HG02938 (cell line): ENCODE measurements at regions not wholly inside any gene's neighbourhood (a gene's known extent, or its start where the extent isn't known, plus 50 kb on each side); places are given as distances from the start of the nearest gene placed in this dataset.
"Not testable (repeated sequence)": the region's sequence is repeated elsewhere in the genome, so short reads cannot be mapped to it uniquely, and the experiment has no call there.

Source experiments
- ATAC-seq: cut with Tn5 transposase; IDR thresholded peaks from one replicate; pipeline ENCODE4 v1.9.1; 2021; ENCODE audit warnings: mild to moderate bottlenecking, moderate library complexity; ENCODE audit not compliant: unreplicated experiment

- ATAC-seq: no peak
Observed at GRCh38 chr2:39487398-39488250, 50.5 kb upstream of the MAP4K3 start.

- ATAC-seq: no peak
Observed at GRCh38 chr2:39488450-39488849, 51.4 kb upstream of the MAP4K3 start.

DNA sequence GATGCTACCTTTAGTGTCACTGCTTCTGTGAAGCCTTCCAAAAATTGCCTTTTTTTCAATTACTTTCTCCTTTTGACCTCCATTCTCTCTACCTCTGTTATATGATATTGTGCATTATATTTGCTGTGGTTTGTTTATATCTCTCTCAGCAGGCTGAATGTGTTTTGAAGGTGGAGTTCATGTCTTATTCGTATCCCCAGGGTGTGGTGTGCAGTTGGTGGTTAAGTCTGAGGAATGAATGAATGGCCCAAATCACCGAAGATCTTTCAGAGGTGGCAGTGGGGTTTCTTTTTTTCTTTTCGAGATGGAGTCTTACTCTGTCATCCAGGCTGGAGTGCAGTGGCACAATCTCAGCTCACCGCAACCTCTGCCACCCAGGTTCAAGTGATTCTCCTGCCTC lies 53.5 kb upstream of the MAP4K3 start:
- ATAC-seq: no peak

- ATAC-seq: no peak
Observed at GRCh38 chr2:39491653-39492052, 54.6 kb upstream of the MAP4K3 start.

- peak; percentile 99 for ATAC-seq
Observed at GRCh38 chr2:39492095-39492590, 55.1 kb upstream of the MAP4K3 start.

DNA sequence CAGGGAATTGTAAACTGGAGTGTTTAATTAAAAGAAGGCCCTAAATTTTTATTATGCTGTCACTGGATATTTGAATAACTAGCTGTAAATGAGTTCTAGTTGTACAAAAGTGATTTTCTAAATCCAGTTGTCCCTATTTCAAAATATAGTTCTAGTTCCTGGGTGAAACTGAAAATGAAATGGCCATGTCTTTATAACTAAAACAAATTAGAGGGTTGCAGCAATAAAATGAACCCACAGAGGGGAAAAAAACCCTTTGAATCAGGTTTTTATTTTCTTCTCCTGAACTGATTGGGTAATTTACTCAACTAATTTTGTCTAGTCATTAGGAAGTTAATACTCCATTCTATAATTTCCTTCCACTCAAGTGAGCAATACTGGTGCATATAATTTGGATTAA lies 55.6 kb upstream of the MAP4K3 start:
- no peak for ATAC-seq

GRCh38 chr2:39494784-39495251 lies 57.7 kb upstream of the MAP4K3 start:
- peak; percentile 32 for ATAC-seq

- ATAC-seq: no peak
Observed at GRCh38 chr2:39497082-39497801, 60.2 kb upstream of the MAP4K3 start.

DNA sequence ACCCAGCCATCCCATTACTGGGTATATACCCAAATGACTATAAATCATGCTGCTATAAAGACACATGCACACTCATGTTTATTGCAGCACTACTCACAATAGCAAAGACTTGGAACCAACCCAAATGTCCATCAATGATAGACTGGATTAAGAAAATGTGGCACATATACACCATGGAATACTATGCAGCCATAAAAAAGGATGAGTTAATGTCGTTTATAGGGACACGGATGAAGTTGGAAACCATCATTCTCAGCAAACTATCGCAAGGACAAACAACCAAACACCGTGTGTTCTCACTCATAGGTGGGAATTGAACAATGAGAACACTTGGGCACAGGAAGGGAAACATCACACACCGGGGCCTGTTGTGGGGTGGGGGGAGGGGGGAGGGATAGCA lies 61.1 kb upstream of the MAP4K3 start:
- ATAC-seq: not testable (repeated sequence)

GRCh38 chr2:39498786-39499185 lies 61.7 kb upstream of the MAP4K3 start:
- no peak for ATAC-seq

GRCh38 chr2:39499336-39499735 lies 62.3 kb upstream of the MAP4K3 start:
- ATAC-seq: no peak

DNA sequence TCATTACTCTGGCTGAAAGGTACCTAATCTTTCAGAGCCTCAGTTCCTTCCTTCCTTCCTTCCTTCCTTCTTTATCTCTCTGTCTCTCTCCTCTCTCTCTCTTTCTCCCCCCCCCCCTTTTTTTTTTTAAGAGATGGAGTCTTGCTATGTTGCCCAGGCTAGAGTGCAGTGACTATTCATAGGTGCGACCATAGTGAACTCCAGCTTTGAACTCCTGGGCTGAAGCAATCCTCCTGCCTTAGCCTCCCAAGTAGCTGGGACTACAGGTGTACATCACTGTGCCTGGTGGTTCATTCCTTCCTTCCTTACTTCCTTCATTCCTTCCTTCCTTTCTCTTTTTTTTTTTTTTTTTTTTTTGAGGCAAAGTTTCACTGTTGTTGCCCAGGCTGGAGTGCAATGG lies 64.3 kb upstream of the MAP4K3 start:
- no peak for ATAC-seq

DNA sequence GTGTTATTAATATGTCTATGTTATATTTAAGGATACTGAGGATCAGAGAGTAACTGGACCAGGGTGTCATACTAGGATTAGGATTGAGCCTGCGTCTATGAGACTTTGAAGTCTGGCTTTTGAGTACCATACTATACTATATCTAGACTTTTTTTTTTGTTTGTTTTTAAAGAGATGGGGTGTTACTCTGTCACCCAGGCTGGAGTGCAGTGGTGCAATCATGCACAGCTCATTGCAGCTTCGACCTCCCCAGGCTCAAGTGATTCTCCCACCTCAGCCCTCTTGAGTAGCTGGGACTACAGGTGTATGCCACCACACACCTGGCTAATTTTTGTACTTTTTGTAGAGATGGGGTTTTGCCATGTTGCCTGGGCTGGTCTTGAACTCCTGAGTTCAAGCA lies 66.2 kb upstream of the MAP4K3 start:
- ATAC-seq: no peak

- no peak for ATAC-seq
Observed at GRCh38 chr2:39504790-39505335, 67.8 kb upstream of the MAP4K3 start.

DNA sequence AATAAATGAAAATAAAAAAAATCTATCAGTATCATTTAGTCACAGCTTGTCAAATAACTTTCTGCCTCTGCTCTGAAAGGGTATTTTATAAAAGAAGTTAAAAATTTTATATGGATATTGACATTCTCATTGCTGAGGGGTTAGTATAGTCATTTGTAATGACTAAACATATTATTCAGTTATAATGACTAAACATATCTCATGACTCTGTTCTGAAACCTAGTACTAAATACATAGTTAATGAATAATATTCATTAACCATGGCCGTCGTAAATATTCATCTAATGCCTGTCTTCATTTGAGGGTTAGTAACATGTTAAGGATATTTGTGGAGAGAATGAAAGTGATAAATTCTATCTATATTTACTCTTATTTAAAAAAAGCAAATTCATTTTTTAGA lies 69.1 kb upstream of the MAP4K3 start:
- peak; percentile 78 for ATAC-seq

DNA sequence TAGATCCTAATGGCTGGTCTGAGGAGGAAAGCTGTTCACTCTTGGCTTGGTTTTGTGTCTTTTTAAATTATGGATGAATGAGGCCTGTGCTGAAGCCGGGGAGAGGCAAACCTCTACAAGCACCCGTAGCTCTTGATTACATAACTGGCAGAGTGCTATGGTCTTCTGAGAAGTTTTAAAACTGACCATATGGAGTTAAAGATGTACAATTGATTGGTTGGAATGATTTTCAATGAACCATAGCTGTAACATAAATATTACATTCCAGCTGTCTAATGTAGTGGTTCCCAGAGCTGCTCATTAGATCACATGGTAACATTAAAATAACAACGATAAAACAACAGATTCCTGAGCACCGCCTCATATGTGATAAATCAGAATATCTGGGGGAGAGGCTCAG lies 71.1 kb upstream of the MAP4K3 start:
- no peak for ATAC-seq

DNA sequence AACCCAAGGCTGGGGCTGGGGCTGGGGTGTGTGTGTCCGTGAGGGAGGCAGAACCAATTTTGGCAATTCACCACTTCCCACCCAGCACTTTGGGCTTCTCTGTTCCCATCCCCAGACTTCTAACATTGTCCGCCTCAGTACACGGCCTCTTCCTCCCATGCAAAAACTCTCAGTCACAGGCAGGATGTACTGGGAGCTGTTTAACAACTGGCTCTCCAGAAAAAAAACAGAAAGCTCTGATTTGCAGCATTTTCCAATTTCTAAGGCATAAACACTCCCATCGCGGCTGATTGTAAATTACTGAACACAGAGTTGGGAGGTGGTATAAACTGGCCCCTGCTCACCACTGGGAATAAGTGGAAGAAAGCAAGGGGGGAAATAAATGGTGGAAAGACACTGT lies 73.1 kb upstream of the MAP4K3 start:
- no peak for ATAC-seq

- no peak for ATAC-seq
Observed at GRCh38 chr2:39511219-39511604, 74.1 kb upstream of the MAP4K3 start.

DNA sequence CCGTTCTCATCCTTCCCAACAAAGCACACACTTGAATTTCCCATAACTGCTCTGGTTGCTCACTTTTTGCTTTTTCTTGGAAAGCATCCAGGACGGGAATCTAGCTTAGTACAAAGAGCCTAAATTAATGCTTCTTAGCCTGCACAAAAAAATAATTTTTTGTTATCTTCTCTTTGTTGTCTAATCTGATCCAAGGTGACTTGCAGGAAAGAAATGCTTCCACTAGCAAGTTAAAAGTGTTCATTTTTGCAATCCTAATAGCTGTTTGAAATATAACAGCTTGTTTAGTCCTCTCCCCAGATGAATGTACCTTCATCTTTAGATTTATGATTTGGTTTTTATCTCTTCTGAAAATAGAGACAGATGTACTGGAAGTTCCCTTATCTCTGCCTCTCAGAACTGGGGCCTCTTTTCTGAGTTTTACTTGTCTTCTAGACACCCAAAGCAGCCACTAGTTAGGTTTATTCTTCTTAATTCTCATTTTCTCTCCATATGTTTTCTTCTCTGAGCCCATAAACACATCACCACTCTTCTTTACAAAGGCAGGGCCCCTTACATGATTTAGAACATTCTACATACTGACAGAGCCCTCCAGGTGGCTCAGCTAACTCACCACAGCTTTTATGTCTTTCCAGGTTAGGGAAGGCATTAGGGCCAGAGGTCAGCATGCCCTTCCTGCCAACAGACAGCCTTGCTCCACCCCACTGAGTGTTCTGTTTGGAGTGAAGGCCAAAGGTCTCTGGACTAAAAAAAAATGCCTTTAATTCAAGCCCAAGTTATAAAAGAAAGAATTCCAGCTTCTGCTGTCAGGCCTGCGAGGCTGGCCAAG lies 74.7 kb upstream of the MAP4K3 start:
- no peak for ATAC-seq

GRCh38 chr2:39512434-39512935 lies 75.4 kb upstream of the MAP4K3 start:
- no peak for ATAC-seq

GRCh38 chr2:39512941-39513340 lies 75.9 kb upstream of the MAP4K3 start:
- ATAC-seq: no peak
